ENCODE measurements at regions not wholly inside any gene's neighbourhood (a gene's known extent, or its start where the extent isn't known, plus 50 kb on each side); places are given as distances from the start of the nearest gene placed in this dataset.
"Not testable (repeated sequence)": the region's sequence is repeated elsewhere in the genome, so short reads cannot be mapped to it uniquely, and the experiment has no call there.

GRCh38 chr21:20048130-20048837 is 949.9 kb upstream of the NCAM2 start:
- TF ChIP-seq CTCF (IDR thresholded peaks at IDR 0.05; ENCODE audit: borderline replicate concordance, extremely low read depth, low read length, poor library complexity, severe bottlenecking); EZH2 (IDR thresholded peaks at IDR 0.05; ENCODE audit: borderline replicate concordance, low read depth, low read length, severe bottlenecking): not testable (repeated sequence)

All from DND-41 (cell line).